CD4-positive, alpha-beta T cell (primary cell): ENCODE measurements at regions not wholly inside any gene's neighbourhood (a gene's known extent, or its start where the extent isn't known, plus 50 kb on each side); places are given as distances from the start of the nearest gene placed in this dataset.

Experiments used
- ATAC-seq: fragments of 200-7000 bp; cut with Tn5 transposase; one replicate; pipeline ENCODE4 v1.10.0; 2022; ENCODE audit warnings: mild to moderate bottlenecking; ENCODE audit not compliant: poor library complexity
- CTCF ChIA-PET: fragments of 350-600 bp; sonication (Branson Sonifier 250); formaldehyde crosslinking; loops from one replicate; lab custom pipeline; 2021; ENCODE audit warnings: antibody characterized with exemption, inconsistent platforms; lab: Charles Lee
- POLR2A ChIA-PET: fragments of 350-600 bp; sonication (Branson Sonifier 250); formaldehyde crosslinking; loops from one replicate; lab custom pipeline; 2021; ENCODE audit warnings: antibody characterized with exemption, inconsistent platforms; lab: Charles Lee
- DNase-seq, 14 experiments: peaks; one replicate each; pipeline ENCODE4 v3.0.0-alpha.2; 2013 to 2020; ENCODE audit warnings: mixed read lengths in 2 of 14
- H3K27ac ChIP-seq, 2 donors: one replicate each; pipeline versions ENCODE4 v1.5.1 to v1.7.0; 2013; ENCODE audit warnings: low read length in 2 of 2, low read depth in 1 of 2, mild to moderate bottlenecking in 1 of 2
- H3K27me3 ChIP-seq, 2 experiments: 1 replicate in 1 of 2; 2 replicates in 1 of 2; pipeline versions ENCODE4 v1.6.1 to v1.7.0; 2013; ENCODE audit warnings: low read length in 2 of 2, control low read depth in 1 of 2, mild to moderate bottlenecking in 1 of 2, moderate library complexity in 1 of 2; ENCODE audit not compliant: insufficient read depth in 2 of 2, control insufficient read depth in 1 of 2
- H3K36me3 ChIP-seq: one replicate; pipeline ENCODE4 v1.6.1; 2013; ENCODE audit warnings: low read length, control low read depth; ENCODE audit not compliant: insufficient read depth
- H3K4me1 ChIP-seq: one replicate; pipeline ENCODE4 v1.6.1; 2013; ENCODE audit warnings: low read length, control low read depth; ENCODE audit not compliant: insufficient read depth
- H3K4me3 ChIP-seq: one replicate; pipeline ENCODE4 v1.5.1; 2013; ENCODE audit warnings: mild to moderate bottlenecking, low read length, moderate library complexity
- H3K9me3 ChIP-seq, 2 experiments: 1 replicate in 1 of 2; 2 replicates in 1 of 2; pipeline versions ENCODE4 v1.6.1 to v1.7.0; 2013; ENCODE audit warnings: low read length in 2 of 2, mild to moderate bottlenecking in 2 of 2, control low read depth in 1 of 2, moderate library complexity in 1 of 2; ENCODE audit not compliant: control insufficient read depth in 1 of 2, insufficient read depth in 1 of 2
- H3K27ac Mint-ChIP-seq: one replicate; pipeline ENCODE4 v1.8.0; 2020; ENCODE audit warnings: mixed read lengths
- H3K27me3 Mint-ChIP-seq: one replicate; pipeline ENCODE4 v1.8.0; 2021; ENCODE audit warnings: mixed read lengths
- H3K36me3 Mint-ChIP-seq: one replicate; pipeline ENCODE4 v1.8.0; 2021; ENCODE audit warnings: low read depth, mixed read lengths
- H3K4me1 Mint-ChIP-seq: one replicate; pipeline ENCODE4 v1.8.0; 2021; ENCODE audit warnings: low read depth, mixed read lengths
- H3K4me3 Mint-ChIP-seq: one replicate; pipeline ENCODE4 v1.8.0; 2020; ENCODE audit warnings: mild to moderate bottlenecking, mixed read lengths
- H3K9me3 Mint-ChIP-seq: one replicate; pipeline ENCODE4 v1.8.0; 2020; ENCODE audit warnings: mixed read lengths
- intact Hi-C, 2 experiments: fragments of 100-400 bp; cut with DNase I in 1 of 2; cut with micrococcal nuclease in 1 of 2; formaldehyde crosslinking; loops; one replicate each; pipeline versions ENCODE4 v1.15.1 to v1.9.0; 2023 to 2025; cut with DNase I, micrococcal nuclease
- TF ChIP-seq, protein P1 (sequence below): fragments of 200-600 bp; IDR thresholded peaks from one replicate; pipeline ENCODE4 v1.8.0; 2022; ENCODE audit warnings: antibody characterized with exemption, mild to moderate bottlenecking

DNA sequence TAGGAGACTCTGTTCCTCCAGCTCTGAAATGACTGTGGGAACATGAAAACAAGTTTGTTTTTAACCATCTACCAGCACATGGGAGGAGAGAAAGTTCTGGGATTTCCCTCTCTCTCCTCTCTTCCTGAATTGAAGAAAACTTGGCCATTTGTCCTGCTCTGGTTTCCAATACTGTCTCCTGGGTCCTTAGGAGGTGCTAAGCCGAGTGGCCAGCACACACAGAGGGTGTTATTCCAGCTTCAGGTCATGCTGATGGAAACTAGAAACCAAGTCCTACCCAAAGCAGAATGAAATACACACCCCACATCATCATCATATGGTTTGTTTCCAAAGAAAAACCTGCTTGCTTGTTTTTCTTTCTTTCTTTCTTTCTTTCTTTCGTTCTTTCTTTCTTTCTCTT, 172.7 kb downstream of the RPLP1 start:
- H3K27ac Mint-ChIP-seq: no peak overlapping the region
- H3K36me3 Mint-ChIP-seq: no peaks in the 10 kb centered on the region
- peaks cover 11% of the 10 kb centered on the region for H3K4me1 ChIP-seq
- ChIA-PET POLR2A (no interaction called here), CTCF (no interaction called here)
- no peaks in the 10 kb centered on the region for H3K4me1 Mint-ChIP-seq
- ATAC-seq: no peak
- H3K27me3 ChIP-seq: peaks cover 0 to 6% of the 10 kb centered on the region in 2 experiments
- H3K9me3 Mint-ChIP-seq: no peaks in the 10 kb centered on the region
- H3K4me3 Mint-ChIP-seq: no peak overlapping the region
- intact Hi-C loops: no loop called here
- H3K9me3 ChIP-seq: peaks cover 0 to 8% of the 10 kb centered on the region in 2 experiments
- H3K27ac ChIP-seq: no peak overlapping the region
- peaks cover 18% of the 10 kb centered on the region for H3K27me3 Mint-ChIP-seq
- H3K4me3 ChIP-seq: no peak overlapping the region
- no peaks in the 10 kb centered on the region for H3K36me3 ChIP-seq
- no peak for DNase-seq
- TF ChIP-seq, protein P1, sequence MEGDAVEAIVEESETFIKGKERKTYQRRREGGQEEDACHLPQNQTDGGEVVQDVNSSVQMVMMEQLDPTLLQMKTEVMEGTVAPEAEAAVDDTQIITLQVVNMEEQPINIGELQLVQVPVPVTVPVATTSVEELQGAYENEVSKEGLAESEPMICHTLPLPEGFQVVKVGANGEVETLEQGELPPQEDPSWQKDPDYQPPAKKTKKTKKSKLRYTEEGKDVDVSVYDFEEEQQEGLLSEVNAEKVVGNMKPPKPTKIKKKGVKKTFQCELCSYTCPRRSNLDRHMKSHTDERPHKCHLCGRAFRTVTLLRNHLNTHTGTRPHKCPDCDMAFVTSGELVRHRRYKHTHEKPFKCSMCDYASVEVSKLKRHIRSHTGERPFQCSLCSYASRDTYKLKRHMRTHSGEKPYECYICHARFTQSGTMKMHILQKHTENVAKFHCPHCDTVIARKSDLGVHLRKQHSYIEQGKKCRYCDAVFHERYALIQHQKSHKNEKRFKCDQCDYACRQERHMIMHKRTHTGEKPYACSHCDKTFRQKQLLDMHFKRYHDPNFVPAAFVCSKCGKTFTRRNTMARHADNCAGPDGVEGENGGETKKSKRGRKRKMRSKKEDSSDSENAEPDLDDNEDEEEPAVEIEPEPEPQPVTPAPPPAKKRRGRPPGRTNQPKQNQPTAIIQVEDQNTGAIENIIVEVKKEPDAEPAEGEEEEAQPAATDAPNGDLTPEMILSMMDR: no peak

DNA sequence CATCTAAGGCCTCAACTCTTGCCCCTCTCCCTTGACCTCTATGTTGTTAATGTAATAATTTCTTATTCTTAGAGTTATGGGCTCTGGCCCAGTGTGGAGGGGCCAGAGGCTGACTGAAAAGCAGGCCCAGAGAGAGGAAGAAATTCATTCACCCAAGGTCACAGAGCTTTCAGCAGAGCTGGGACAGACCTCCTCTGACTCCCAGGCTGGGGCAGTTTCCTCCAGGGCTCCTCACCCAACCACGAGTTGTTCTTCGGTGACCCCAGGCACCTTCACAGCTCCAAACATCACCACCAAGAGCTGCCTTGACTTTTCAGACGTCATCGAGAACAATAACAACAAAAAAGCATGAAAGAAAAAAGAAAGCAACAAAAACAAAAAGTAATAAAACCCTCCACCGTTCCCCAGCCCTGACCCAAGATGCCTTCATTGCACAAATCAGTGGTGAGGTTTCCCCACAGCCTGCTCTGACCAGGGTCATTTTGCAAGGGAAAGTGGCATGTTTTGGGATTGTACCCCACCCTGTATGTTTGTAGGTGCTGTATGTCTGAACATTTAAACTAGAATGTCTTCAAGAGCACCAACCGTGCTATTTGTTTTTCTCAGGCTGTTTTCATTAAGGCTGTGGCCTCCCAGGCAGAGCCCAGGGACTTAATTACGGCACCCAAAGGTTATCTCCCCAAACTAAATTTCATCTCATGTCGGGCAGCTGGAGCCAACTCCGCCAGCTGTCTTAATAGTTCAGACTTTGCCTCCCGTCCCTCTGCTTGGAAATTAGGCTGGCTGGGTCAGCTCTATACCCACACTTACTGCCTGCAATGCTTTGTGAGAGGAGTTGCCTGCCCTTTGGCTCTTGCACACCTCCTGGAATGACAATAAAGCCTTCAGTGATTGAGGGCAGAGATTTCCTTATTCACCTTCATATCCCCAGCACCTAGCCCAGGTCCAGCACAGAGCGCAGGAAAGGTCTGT, 173.8 kb downstream of the RPLP1 start:
- Mint-ChIP-seq H3K4me1 (no peaks in the 10 kb centered on the region), H3K36me3 (no peaks in the 10 kb centered on the region), H3K27ac (no peak overlapping the region), H3K4me3 (no peak overlapping the region), H3K27me3 (peaks cover 26% of the 10 kb centered on the region), H3K9me3 (no peaks in the 10 kb centered on the region)
- Histone ChIP-seq H3K27me3 (peaks cover 0 to 6% of the 10 kb centered on the region in 2 experiments), H3K36me3 (no peaks in the 10 kb centered on the region), H3K4me1 (peaks cover 11% of the 10 kb centered on the region), H3K27ac (no peak overlapping the region), H3K4me3 (no peak overlapping the region), H3K9me3 (peaks cover 0 to 8% of the 10 kb centered on the region in 2 experiments)
- DNase-seq: no peak
- intact Hi-C loops: no loop called here
- CTCF ChIA-PET: no interaction called here
- TF ChIP-seq, protein P1: no peak
- POLR2A ChIA-PET: no interaction called here
- ATAC-seq: no peak

DNA sequence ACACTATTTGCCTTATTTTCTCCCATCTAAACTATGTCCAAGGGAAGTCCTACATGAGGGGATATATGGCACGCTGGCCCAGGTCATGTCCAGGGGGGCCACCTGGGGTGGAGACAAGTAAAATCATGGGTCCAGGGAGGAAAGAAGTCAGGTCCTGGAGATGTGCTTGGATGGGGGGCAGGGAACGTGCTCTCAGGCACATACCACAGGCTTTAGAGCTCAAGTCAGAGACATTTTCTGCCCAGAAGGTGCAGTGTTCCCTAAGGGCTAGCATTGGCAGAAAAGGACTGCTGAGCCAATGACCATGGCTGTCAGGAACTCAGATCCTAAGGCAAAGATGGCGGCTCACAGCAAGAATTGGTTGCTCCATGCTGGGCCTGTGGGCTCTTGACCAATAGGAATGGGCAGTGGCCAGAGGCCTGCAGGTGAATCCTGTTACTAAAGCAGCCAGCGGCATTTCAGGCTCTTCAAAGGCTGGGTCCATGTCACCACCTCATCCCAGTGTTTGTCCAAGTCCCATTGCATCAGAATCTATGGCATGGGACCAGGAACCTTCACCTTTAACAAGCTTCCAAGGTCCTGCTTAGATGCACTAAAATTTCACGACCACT, 175.0 kb downstream of the RPLP1 start:
- Mint-ChIP-seq H3K4me3 (no peak overlapping the region), H3K4me1 (no peaks in the 10 kb centered on the region), H3K36me3 (no peaks in the 10 kb centered on the region), H3K9me3 (no peaks in the 10 kb centered on the region), H3K27ac (no peak overlapping the region), H3K27me3 (peaks cover 26% of the 10 kb centered on the region)
- H3K9me3 ChIP-seq: peaks cover 0 to 8% of the 10 kb centered on the region in 2 experiments
- CTCF ChIA-PET: no interaction called here
- intact Hi-C loops: no loop called here
- no peak overlapping the region for H3K27ac ChIP-seq
- POLR2A ChIA-PET: no interaction called here
- no peaks in the 10 kb centered on the region for H3K36me3 ChIP-seq
- H3K4me1 ChIP-seq: peaks cover 11% of the 10 kb centered on the region
- H3K4me3 ChIP-seq: no peak overlapping the region
- H3K27me3 ChIP-seq: peaks cover 5 to 6% of the 10 kb centered on the region in 2 experiments
- TF ChIP-seq, protein P1: no peak
- DNase-seq (no peak), ATAC-seq (no peak)
